ENCODE measurements at regions not wholly inside any gene's neighbourhood (a gene's known extent, or its start where the extent isn't known, plus 50 kb on each side); places are given as distances from the start of the nearest gene placed in this dataset.

- Mint-ChIP-seq H3K4me3 (no peak overlapping the region), H3K9me3 (no peaks in the 10 kb centered on the region), H3K4me1 (peaks cover 6% of the 10 kb centered on the region), H3K27ac (peak overlapping the region; percentile 43 to 94 (median 45)), H3K36me3 (ENCODE audit: low read depth) (no peaks in the 10 kb centered on the region), H3K27me3 (ENCODE audit: low read depth) (peaks cover 16% of the 10 kb centered on the region)
- TF ChIP-seq, protein P1, sequence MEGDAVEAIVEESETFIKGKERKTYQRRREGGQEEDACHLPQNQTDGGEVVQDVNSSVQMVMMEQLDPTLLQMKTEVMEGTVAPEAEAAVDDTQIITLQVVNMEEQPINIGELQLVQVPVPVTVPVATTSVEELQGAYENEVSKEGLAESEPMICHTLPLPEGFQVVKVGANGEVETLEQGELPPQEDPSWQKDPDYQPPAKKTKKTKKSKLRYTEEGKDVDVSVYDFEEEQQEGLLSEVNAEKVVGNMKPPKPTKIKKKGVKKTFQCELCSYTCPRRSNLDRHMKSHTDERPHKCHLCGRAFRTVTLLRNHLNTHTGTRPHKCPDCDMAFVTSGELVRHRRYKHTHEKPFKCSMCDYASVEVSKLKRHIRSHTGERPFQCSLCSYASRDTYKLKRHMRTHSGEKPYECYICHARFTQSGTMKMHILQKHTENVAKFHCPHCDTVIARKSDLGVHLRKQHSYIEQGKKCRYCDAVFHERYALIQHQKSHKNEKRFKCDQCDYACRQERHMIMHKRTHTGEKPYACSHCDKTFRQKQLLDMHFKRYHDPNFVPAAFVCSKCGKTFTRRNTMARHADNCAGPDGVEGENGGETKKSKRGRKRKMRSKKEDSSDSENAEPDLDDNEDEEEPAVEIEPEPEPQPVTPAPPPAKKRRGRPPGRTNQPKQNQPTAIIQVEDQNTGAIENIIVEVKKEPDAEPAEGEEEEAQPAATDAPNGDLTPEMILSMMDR (IDR thresholded peaks at IDR 0.05; ENCODE audit: unreplicated experiment in 3 of 3) = no peak
Observed at GRCh38 chr1:29984166-29984861, 739.1 kb downstream of the MATN1 start.

- H3K9me3 Mint-ChIP-seq = no peaks in the 10 kb centered on the region
- H3K27ac Mint-ChIP-seq = no peak overlapping the region
- no peaks in the 10 kb centered on the region for H3K36me3 Mint-ChIP-seq (ENCODE audit: low read depth)
- H3K4me3 Mint-ChIP-seq = no peak overlapping the region
- TF ChIP-seq, protein P1 (IDR thresholded peaks at IDR 0.05; ENCODE audit: unreplicated experiment in 3 of 3) = no peak
- H3K4me1 Mint-ChIP-seq = peaks cover 6% of the 10 kb centered on the region
- peaks cover 15% of the 10 kb centered on the region for H3K27me3 Mint-ChIP-seq (ENCODE audit: low read depth)
Observed at GRCh38 chr1:29983321-29983720, 740.1 kb downstream of the MATN1 start.

- Mint-ChIP-seq H3K36me3 (ENCODE audit: low read depth) (no peaks in the 10 kb centered on the region), H3K4me1 (peaks cover 6% of the 10 kb centered on the region), H3K27me3 (ENCODE audit: low read depth) (peaks cover 5% of the 10 kb centered on the region), H3K27ac (no peak overlapping the region), H3K4me3 (no peak overlapping the region), H3K9me3 (no peaks in the 10 kb centered on the region)
- TF ChIP-seq, protein P1 (IDR thresholded peaks at IDR 0.05; ENCODE audit: unreplicated experiment in 3 of 3) = no peak
Observed at GRCh38 chr1:29981586-29982239, 741.7 kb downstream of the MATN1 start.

GRCh38 chr1:29977550-29977949 is 741.2 kb downstream of the PTPRU start:
- Mint-ChIP-seq H3K4me3 (no peak overlapping the region), H3K4me1 (no peaks in the 10 kb centered on the region), H3K36me3 (ENCODE audit: low read depth) (no peaks in the 10 kb centered on the region), H3K9me3 (no peaks in the 10 kb centered on the region), H3K27me3 (ENCODE audit: low read depth) (peaks cover 4% of the 10 kb centered on the region), H3K27ac (no peak overlapping the region)
- TF ChIP-seq, protein P1 (IDR thresholded peaks at IDR 0.05; ENCODE audit: unreplicated experiment in 3 of 3) = no peak

DNA sequence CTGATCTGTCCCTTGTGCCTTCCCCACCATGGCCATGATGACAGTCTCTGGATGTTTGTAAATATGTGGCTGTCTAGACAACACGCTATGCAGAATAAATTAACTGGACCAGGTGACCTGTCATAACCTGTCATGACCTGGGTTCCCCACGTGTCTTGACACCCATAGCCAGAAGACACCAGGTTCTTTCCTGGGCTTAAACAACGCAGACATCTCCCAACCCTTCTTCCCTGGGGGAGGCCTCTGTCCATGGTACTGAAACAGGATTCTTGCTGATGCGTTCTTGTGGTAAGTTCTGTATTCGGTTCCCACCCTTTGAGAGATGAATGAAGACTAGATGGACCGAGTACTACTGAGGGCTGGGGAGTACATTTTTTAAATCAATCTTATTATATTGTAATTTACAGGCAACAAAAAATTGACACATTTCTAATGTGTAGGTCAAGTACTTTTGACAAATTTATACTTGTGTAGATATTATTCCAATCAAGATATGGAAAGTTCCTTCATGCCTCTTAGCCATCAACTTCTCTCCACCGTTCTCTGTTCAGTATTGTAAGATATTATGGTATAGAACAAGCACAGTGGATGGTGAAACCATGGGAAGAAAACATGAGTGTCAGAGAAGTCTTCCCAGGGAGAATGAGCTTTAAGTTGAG is 738.8 kb downstream of the PTPRU start:
- Mint-ChIP-seq H3K4me1 (no peaks in the 10 kb centered on the region), H3K27me3 (ENCODE audit: low read depth) (peaks cover 25% of the 10 kb centered on the region), H3K9me3 (no peaks in the 10 kb centered on the region), H3K27ac (no peak overlapping the region), H3K36me3 (ENCODE audit: low read depth) (no peaks in the 10 kb centered on the region), H3K4me3 (no peak overlapping the region)
- TF ChIP-seq, protein P1 (IDR thresholded peaks at IDR 0.05; ENCODE audit: unreplicated experiment in 3 of 3) = no peak
